ENCODE measurements at regions not wholly inside any gene's neighbourhood (a gene's known extent, or its start where the extent isn't known, plus 50 kb on each side); places are given as distances from the start of the nearest gene placed in this dataset.

DNA sequence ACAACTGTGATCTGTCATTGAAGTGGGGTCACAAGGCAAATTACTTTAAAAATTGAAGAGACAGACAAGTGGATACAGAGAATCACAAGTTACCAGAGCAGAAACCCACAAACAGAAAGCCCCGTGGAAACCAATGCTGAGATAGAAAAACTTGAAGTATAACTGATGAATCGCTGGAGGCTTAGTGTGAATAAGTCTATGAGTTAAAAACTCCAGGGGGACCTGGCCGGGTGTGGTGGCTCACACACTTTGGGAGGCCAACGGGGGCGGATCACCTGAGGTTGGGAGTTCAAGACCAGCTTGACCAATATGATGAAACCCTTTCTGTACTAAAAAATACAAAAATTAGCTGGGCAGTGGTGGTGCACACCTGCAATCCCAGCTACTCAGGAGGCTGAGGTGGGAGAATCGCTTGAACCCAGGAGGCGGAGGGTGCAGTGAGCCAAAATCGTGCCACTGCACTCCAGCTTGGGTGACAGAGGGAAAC is 69.7 kb upstream of the ZNRF2 start:
- TF ChIP-seq, protein P1, sequence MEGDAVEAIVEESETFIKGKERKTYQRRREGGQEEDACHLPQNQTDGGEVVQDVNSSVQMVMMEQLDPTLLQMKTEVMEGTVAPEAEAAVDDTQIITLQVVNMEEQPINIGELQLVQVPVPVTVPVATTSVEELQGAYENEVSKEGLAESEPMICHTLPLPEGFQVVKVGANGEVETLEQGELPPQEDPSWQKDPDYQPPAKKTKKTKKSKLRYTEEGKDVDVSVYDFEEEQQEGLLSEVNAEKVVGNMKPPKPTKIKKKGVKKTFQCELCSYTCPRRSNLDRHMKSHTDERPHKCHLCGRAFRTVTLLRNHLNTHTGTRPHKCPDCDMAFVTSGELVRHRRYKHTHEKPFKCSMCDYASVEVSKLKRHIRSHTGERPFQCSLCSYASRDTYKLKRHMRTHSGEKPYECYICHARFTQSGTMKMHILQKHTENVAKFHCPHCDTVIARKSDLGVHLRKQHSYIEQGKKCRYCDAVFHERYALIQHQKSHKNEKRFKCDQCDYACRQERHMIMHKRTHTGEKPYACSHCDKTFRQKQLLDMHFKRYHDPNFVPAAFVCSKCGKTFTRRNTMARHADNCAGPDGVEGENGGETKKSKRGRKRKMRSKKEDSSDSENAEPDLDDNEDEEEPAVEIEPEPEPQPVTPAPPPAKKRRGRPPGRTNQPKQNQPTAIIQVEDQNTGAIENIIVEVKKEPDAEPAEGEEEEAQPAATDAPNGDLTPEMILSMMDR (conservative IDR thresholded peaks at IDR 0.05; ENCODE audit: low read depth in 2 of 2) = no peak
- TF ChIP-seq, protein P2, sequence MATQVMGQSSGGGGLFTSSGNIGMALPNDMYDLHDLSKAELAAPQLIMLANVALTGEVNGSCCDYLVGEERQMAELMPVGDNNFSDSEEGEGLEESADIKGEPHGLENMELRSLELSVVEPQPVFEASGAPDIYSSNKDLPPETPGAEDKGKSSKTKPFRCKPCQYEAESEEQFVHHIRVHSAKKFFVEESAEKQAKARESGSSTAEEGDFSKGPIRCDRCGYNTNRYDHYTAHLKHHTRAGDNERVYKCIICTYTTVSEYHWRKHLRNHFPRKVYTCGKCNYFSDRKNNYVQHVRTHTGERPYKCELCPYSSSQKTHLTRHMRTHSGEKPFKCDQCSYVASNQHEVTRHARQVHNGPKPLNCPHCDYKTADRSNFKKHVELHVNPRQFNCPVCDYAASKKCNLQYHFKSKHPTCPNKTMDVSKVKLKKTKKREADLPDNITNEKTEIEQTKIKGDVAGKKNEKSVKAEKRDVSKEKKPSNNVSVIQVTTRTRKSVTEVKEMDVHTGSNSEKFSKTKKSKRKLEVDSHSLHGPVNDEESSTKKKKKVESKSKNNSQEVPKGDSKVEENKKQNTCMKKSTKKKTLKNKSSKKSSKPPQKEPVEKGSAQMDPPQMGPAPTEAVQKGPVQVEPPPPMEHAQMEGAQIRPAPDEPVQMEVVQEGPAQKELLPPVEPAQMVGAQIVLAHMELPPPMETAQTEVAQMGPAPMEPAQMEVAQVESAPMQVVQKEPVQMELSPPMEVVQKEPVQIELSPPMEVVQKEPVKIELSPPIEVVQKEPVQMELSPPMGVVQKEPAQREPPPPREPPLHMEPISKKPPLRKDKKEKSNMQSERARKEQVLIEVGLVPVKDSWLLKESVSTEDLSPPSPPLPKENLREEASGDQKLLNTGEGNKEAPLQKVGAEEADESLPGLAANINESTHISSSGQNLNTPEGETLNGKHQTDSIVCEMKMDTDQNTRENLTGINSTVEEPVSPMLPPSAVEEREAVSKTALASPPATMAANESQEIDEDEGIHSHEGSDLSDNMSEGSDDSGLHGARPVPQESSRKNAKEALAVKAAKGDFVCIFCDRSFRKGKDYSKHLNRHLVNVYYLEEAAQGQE (IDR thresholded peaks at IDR 0.05; ENCODE audit: unreplicated experiment) = no peak

Data from GM23338 (cell line).